ENCODE measurements at regions not wholly inside any gene's neighbourhood (a gene's known extent, or its start where the extent isn't known, plus 50 kb on each side); places are given as distances from the start of the nearest gene placed in this dataset.

DNA sequence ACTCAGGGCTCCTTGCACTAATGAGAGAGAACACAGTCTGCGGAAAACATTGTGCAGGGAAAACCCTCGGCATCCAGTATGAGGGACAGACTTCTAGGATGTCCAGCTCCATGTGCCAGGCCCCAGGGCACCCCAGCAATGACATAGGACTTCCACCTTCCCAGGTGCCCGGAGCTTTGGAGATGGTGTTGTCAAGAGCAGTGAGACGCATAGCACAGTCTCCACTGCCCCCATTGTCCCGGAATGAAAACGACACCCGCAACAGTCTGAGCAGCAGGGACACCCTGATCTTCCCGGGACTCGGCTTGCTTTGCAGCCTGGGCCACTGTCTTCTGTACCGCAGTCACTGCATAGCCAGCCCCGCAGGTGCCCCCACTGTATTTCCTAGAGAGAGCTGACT lies 339.2 kb upstream of the ADARB2 start:
- no peak overlapping the region for H3K4me3 ChIP-seq (ENCODE audit: insufficient read length, low read depth)
- no peak for DNase-seq (ENCODE audit: low read depth, low spot score)
- H3K27me3 ChIP-seq (ENCODE audit: insufficient read depth, insufficient read length) = no peaks in the 10 kb centered on the region
- H3K9me3 ChIP-seq (ENCODE audit: insufficient read depth, low read length) = no peaks in the 10 kb centered on the region
- no peaks in the 10 kb centered on the region for H3K4me1 ChIP-seq (ENCODE audit: insufficient read depth, insufficient read length)
- no peak for TF ChIP-seq ZNF274 (IDR thresholded peaks at IDR 0.05; ENCODE audit: low read depth, low read length)
- TF ChIP-seq YY1 (IDR thresholded peaks at IDR 0.05; ENCODE audit: insufficient read depth, insufficient read length) = no peak
- no peak for TF ChIP-seq SUZ12 (IDR thresholded peaks at IDR 0.05; ENCODE audit: extremely low read depth, insufficient read depth, insufficient read length)
- H3K36me3 ChIP-seq (ENCODE audit: insufficient read depth, insufficient read length, low read length) = no peaks in the 10 kb centered on the region
- no peak overlapping the region for H3K9ac ChIP-seq (ENCODE audit: insufficient read length, low read depth)

GRCh38 chr10:2067015-2067414 lies 329.7 kb upstream of the ADARB2 start:
- DNase-seq (ENCODE audit: low read depth, low spot score) = no peak
- no peaks in the 10 kb centered on the region for H3K4me1 ChIP-seq (ENCODE audit: insufficient read depth, insufficient read length)
- H3K9me3 ChIP-seq (ENCODE audit: insufficient read depth, low read length) = peaks cover 5% of the 10 kb centered on the region
- no peak for TF ChIP-seq ZNF274 (IDR thresholded peaks at IDR 0.05; ENCODE audit: low read depth, low read length)
- no peak for TF ChIP-seq YY1 (IDR thresholded peaks at IDR 0.05; ENCODE audit: insufficient read depth, insufficient read length)
- no peak for TF ChIP-seq SUZ12 (IDR thresholded peaks at IDR 0.05; ENCODE audit: extremely low read depth, insufficient read depth, insufficient read length)
- H3K9ac ChIP-seq (ENCODE audit: insufficient read length, low read depth) = no peak overlapping the region
- H3K4me3 ChIP-seq (ENCODE audit: insufficient read length, low read depth) = no peak overlapping the region
- H3K27me3 ChIP-seq (ENCODE audit: insufficient read depth, insufficient read length) = no peaks in the 10 kb centered on the region
- no peaks in the 10 kb centered on the region for H3K36me3 ChIP-seq (ENCODE audit: insufficient read depth, insufficient read length, low read length)

DNA sequence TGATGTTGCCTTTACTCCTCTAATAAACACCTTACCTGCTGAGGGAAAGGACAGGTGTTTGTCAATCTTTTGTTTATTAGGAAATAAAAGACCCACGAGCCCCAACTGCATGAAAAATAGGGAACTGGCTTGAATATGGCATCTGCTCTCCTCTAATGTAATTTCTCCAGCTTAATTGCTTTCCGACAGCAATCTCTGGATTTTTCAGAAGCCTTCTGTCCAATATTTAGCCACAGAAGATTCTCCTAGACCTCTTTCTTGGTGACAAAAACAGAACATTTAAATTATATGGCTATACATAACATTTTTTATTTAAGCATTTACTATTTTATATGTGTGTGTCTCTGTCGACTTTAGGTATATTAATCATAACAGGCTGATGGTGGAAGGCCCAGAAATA lies 317.4 kb upstream of the ADARB2 start:
- H3K36me3 ChIP-seq (ENCODE audit: insufficient read depth, insufficient read length, low read length) = no peaks in the 10 kb centered on the region
- no peak overlapping the region for H3K4me3 ChIP-seq (ENCODE audit: insufficient read length, low read depth)
- TF ChIP-seq YY1 (IDR thresholded peaks at IDR 0.05; ENCODE audit: insufficient read depth, insufficient read length) (no peak), SUZ12 (IDR thresholded peaks at IDR 0.05; ENCODE audit: extremely low read depth, insufficient read depth, insufficient read length) (no peak), ZNF274 (IDR thresholded peaks at IDR 0.05; ENCODE audit: low read depth, low read length) (no peak)
- H3K9ac ChIP-seq (ENCODE audit: insufficient read length, low read depth) = no peak overlapping the region
- no peaks in the 10 kb centered on the region for H3K27me3 ChIP-seq (ENCODE audit: insufficient read depth, insufficient read length)
- H3K4me1 ChIP-seq (ENCODE audit: insufficient read depth, insufficient read length) = no peaks in the 10 kb centered on the region
- DNase-seq (ENCODE audit: low read depth, low spot score) = no peak
- no peaks in the 10 kb centered on the region for H3K9me3 ChIP-seq (ENCODE audit: insufficient read depth, low read length)

DNA sequence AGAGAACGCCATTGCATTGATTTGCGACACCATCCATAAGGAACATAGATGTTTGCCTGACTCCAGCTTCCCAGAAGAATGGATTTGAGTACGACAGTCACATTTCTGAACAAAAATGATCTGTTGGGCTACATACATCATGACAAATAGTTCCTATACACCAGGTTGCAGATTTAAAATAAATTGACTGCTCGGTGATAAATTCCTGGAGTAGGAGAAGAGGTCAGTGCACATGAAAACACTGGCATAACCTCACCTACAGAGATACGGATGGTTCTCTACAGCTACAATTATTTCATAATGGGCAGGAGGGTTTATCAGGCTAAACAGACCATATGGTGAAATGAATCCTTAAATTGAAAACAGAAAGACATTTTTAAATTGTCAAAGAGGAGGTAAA lies 316.5 kb upstream of the ADARB2 start:
- Histone ChIP-seq H3K4me3 (ENCODE audit: insufficient read length, low read depth) (no peak overlapping the region), H3K9me3 (ENCODE audit: insufficient read depth, low read length) (no peaks in the 10 kb centered on the region), H3K36me3 (ENCODE audit: insufficient read depth, insufficient read length, low read length) (no peaks in the 10 kb centered on the region), H3K27me3 (ENCODE audit: insufficient read depth, insufficient read length) (no peaks in the 10 kb centered on the region), H3K4me1 (ENCODE audit: insufficient read depth, insufficient read length) (no peaks in the 10 kb centered on the region), H3K9ac (ENCODE audit: insufficient read length, low read depth) (no peak overlapping the region)
- no peak for TF ChIP-seq ZNF274 (IDR thresholded peaks at IDR 0.05; ENCODE audit: low read depth, low read length)
- TF ChIP-seq SUZ12 (IDR thresholded peaks at IDR 0.05; ENCODE audit: extremely low read depth, insufficient read depth, insufficient read length) = no peak
- TF ChIP-seq YY1 (IDR thresholded peaks at IDR 0.05; ENCODE audit: insufficient read depth, insufficient read length) = no peak
- DNase-seq (ENCODE audit: low read depth, low spot score) = no peak

DNA sequence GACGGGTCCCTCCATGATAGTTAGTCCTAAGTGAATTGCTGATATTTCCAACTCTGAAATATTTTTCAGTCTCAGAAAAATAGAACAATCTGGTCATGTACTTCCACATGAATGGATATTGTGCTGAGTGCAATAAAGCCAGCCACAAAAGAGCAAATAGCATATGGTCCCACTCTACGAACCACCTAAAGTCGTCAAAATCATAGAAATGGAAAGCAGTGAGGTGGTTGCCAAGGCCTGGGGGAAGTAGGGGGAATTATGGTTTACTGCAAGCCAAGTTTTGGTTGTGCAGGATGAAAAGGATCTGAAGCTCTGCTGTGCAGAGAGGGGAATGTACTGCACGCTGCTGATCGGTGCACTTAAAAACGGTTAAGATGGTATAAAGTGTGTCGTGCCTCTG lies 313.8 kb upstream of the ADARB2 start:
- H3K9ac ChIP-seq (ENCODE audit: insufficient read length, low read depth) = no peak overlapping the region
- no peaks in the 10 kb centered on the region for H3K27me3 ChIP-seq (ENCODE audit: insufficient read depth, insufficient read length)
- TF ChIP-seq ZNF274 (IDR thresholded peaks at IDR 0.05; ENCODE audit: low read depth, low read length) = no peak
- no peak for TF ChIP-seq YY1 (IDR thresholded peaks at IDR 0.05; ENCODE audit: insufficient read depth, insufficient read length)
- TF ChIP-seq SUZ12 (IDR thresholded peaks at IDR 0.05; ENCODE audit: extremely low read depth, insufficient read depth, insufficient read length) = no peak
- no peaks in the 10 kb centered on the region for H3K9me3 ChIP-seq (ENCODE audit: insufficient read depth, low read length)
- no peak overlapping the region for H3K4me3 ChIP-seq (ENCODE audit: insufficient read length, low read depth)
- H3K4me1 ChIP-seq (ENCODE audit: insufficient read depth, insufficient read length) = no peaks in the 10 kb centered on the region
- no peaks in the 10 kb centered on the region for H3K36me3 ChIP-seq (ENCODE audit: insufficient read depth, insufficient read length, low read length)
- DNase-seq (ENCODE audit: low read depth, low spot score) = no peak

DNA sequence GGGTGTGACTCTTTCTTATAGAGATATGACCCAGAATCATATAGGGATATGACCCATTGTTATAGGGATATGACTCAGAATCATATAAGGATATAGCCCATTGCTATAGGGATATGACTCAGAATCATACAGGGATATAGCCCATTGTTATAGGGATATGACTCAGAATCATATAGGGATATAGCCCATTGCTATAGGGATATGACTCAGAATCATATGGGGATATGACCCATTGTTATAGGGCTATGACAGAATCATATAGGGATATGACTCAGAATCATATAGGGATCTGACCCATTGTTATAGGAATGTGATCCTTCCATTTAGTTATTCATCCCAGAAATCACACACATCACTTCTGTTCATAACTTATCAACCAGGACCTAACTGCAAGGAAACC lies 312.2 kb upstream of the ADARB2 start:
- H3K4me1 ChIP-seq (ENCODE audit: insufficient read depth, insufficient read length) = no peaks in the 10 kb centered on the region
- H3K36me3 ChIP-seq (ENCODE audit: insufficient read depth, insufficient read length, low read length) = no peaks in the 10 kb centered on the region
- no peak for TF ChIP-seq ZNF274 (IDR thresholded peaks at IDR 0.05; ENCODE audit: low read depth, low read length)
- no peak for TF ChIP-seq YY1 (IDR thresholded peaks at IDR 0.05; ENCODE audit: insufficient read depth, insufficient read length)
- no peak for TF ChIP-seq SUZ12 (IDR thresholded peaks at IDR 0.05; ENCODE audit: extremely low read depth, insufficient read depth, insufficient read length)
- no peaks in the 10 kb centered on the region for H3K27me3 ChIP-seq (ENCODE audit: insufficient read depth, insufficient read length)
- DNase-seq (ENCODE audit: low read depth, low spot score) = no peak
- H3K4me3 ChIP-seq (ENCODE audit: insufficient read length, low read depth) = no peak overlapping the region
- H3K9me3 ChIP-seq (ENCODE audit: insufficient read depth, low read length) = no peaks in the 10 kb centered on the region
- no peak overlapping the region for H3K9ac ChIP-seq (ENCODE audit: insufficient read length, low read depth)

- Histone ChIP-seq H3K4me3 (ENCODE audit: insufficient read length, low read depth) (no peak overlapping the region), H3K4me1 (ENCODE audit: insufficient read depth, insufficient read length) (no peaks in the 10 kb centered on the region), H3K9ac (ENCODE audit: insufficient read length, low read depth) (no peak overlapping the region), H3K9me3 (ENCODE audit: insufficient read depth, low read length) (no peaks in the 10 kb centered on the region), H3K36me3 (ENCODE audit: insufficient read depth, insufficient read length, low read length) (no peaks in the 10 kb centered on the region), H3K27me3 (ENCODE audit: insufficient read depth, insufficient read length) (no peaks in the 10 kb centered on the region)
- no peak for DNase-seq (ENCODE audit: low read depth, low spot score)
- TF ChIP-seq ZNF274 (IDR thresholded peaks at IDR 0.05; ENCODE audit: low read depth, low read length) (no peak), YY1 (IDR thresholded peaks at IDR 0.05; ENCODE audit: insufficient read depth, insufficient read length) (no peak), SUZ12 (IDR thresholded peaks at IDR 0.05; ENCODE audit: extremely low read depth, insufficient read depth, insufficient read length) (no peak)
These were observed 311.1 kb upstream of the ADARB2 start for GRCh38 chr10:2048337-2048973.

Measured in NT2/D1 (cell line).